ENCODE measurements at regions not wholly inside any gene's neighbourhood (a gene's known extent, or its start where the extent isn't known, plus 50 kb on each side); places are given as distances from the start of the nearest gene placed in this dataset.
A peak's percentile ranks its signal among the peaks of the same experiment; 100 is the strongest.

DNA sequence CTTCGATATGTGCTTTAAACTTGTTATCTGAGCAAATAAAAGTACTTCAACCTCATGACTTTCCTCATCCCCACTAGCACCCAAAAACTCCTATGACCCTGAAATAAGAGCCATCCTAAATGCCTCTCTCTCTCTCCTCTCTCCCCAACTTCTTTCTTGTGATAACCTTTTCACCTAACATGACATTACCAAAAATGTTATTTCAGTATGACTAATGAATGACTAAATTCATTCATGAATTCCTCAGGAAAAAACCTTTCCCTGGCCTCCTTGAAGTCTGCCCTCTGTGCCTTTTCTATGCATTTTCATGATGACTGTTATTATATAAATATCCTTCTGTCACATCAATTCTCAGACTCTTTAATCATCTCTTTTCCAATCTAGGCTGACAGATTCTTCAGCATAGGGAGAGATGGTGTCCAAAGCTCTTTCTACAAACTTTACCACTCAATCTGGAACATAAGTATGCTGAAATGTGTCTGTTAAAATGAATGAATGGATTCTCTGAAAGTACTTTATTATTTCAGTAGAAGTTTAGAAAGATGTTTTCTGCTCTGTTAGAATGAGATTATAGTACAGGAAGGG is 114.3 kb upstream of the GGTLC1 start:
- no peak for DNase-seq (ENCODE audit: low read depth)

DNA sequence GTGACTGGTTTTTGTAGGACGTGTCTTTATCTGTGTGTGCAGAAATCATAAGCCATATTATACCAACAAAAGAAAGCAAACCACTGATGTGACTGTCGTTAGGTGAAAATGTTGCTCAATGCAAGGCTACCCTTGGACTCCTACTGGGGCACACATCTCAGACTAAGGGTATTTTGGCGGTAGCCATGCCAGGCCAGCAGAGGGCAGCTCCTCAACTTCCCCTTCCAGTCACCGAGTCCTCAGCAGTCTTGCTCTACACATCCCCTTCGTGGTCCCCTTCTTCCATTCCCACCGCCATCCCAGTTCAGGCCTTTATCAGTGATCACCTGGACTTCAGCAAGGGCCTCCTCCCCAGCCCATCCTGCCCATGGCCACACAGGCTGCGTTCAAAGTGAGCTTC is 113.7 kb upstream of the GGTLC1 start:
- no peak for DNase-seq (ENCODE audit: low read depth)

DNA sequence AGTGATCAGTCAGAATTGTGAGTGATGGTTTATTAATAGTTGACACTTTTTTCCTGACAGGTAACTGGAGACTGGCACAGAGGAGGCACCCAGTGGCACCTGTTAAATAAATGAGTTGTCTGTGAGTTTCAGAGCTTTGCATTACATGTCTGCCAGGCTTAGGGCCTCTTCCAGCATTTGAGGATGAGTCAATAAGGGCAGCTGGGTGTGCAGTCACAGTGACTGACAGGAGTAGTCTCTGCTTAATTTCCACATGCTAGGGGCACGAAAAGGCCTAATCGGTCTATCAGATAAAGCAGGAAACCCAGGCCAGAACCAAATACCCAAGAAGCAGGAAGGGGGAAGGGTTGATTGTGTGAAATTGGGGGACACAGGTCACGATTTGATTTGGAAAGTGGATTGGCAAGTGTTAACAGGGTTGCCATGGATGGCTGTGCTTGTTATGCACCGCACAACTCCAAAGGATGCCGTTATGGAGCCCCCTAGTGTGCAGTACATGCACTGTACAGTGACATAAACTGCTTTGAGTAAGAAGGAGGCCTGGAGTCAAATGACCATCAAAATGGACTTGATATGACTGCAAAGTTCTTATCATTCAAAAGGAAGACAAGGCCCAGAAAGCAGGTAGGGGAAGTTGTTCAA is 111.9 kb upstream of the GGTLC1 start:
- peak; percentile 38 for DNase-seq (ENCODE audit: low read depth)

DNA sequence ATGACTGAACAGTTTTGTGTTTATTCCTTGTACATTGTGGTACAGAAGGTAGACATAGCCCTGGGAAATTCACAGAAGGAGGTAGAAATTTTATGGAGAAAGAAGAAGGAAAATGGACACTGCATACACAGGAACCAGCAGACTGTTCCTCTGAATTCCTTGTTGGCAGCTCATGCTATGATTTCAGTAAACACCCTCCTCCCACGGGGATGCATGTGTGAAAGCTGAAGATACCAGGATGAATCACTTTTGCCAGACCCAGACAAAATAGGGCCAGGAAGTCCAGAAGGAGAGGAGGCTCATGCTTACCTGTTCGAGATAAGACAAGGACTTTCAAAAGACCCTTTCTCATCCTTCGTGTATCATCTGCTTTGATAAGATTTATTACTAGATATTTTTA is 110.3 kb upstream of the GGTLC1 start:
- no peak for DNase-seq (ENCODE audit: low read depth)

DNA sequence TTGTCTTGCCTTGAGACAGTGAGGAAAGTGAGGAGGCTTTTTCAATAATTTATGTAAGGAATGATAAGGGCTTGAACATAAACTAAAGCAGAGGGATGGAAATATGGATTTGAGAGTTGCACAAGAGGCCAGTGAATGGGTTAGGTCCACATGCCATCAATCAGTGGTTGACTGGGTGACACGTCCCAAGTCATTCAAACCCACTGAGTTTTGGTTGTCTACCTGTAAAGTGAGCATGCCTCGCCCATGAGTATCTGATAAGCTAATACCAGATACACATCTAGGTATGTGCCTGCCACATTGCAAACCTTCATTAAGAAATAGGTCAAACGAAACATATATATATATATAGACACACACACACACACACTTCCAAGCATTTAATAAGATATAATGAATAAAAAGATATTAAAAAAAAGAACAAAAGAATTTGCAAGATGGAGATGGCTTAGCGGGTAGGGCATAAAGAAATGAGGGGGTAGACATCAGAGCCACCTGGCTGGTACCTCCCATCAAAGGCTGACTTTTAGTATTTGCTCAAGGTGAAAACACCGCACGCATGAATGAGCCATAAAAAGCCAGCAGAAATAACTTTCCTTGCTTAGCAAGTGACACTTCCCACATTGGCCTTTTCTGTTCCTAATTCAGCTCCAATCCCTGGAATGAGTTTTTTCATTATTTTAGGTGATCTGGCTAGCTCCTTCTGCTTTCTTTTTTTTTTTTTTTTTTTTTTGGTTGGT is 109.1 kb upstream of the GGTLC1 start:
- DNase-seq (ENCODE audit: low read depth) = no peak

DNA sequence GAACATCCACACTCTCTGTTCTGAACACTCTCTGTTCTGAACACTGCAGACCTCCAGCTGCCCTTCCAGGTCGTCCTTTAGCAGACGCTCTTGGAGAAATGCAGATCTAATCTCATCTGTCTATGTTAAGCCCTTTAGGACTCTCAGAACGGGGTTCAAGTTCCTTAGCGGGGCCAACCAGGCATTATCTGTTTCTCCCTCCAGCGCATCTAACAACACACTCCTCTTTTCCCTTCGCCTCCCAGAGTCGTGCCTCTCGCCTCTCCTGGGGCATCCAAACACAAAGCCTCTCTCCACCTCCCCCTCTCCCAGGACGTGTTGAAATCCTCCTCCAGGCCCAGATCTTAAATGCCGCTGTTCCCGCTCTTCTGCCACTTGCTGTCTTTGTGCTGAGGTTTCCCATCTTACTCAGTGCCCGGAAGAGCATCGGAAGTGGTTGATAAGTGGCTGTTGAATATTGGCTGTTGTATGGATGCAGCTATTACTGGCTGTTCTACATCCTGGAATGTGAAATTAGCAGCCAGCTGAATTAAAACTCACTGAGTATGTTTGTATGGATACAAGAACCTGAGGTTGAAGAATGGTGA is 108.4 kb upstream of the GGTLC1 start:
- no peak for DNase-seq (ENCODE audit: low read depth)

DNA sequence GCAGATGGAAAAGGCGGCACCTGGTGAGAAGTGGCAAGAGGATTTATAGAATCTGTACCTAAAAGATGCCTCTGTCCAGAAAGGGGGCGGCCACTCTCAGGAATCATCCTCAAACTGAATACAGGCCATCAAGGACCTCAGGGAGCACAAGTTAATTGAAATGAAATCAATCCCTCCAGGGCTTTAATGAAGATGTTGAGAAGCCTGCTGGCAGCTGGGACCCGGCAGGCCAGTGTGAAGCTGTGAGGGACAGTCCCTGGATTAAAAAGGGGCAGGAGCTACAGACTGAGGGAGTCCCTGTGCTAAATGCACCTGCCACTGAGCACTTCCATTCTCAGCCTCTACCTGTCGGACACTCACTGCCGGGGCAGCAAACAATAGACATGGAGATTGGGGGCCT is 107.7 kb upstream of the GGTLC1 start:
- no peak for DNase-seq (ENCODE audit: low read depth)

DNA sequence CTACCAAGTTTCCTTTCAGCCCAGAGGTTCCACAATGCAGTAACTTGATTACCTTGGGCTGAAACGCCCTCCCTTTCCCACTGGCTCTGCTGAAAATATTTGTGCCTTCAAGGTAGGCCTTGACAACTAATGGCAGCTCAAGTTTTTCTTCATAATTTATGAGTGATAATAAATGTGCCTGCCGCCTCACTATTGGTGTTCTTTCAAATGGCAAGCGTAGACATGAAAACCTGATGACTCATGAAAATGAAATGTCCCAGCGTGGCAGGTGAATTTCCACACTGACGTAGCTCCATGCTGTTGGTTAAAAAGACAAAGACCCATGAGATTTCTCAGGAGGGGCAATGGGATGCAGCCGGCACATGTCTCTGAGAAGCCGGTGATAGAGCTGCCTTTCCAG is 107.2 kb upstream of the GGTLC1 start:
- DNase-seq (ENCODE audit: low read depth) = no peak

DNA sequence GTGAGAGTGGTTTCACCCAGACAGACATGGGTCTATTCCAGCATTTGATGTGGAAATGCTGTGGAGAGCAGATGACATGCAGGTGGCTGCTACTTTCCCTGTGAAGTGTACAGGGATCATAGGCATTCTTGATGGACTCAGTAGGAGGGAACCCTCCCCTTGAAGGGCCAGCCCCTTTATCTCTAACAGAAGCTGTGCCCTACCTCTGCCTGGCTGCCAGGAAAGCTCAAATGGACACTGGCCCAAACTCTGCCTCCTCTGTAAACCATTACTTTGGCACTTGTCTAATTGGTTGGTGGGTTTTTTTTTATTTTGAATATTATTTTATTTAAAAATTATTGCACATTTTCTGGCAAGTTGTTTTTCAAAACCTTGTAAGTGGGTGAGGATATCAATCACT is 106.7 kb upstream of the GGTLC1 start:
- DNase-seq (ENCODE audit: low read depth) = no peak

DNA sequence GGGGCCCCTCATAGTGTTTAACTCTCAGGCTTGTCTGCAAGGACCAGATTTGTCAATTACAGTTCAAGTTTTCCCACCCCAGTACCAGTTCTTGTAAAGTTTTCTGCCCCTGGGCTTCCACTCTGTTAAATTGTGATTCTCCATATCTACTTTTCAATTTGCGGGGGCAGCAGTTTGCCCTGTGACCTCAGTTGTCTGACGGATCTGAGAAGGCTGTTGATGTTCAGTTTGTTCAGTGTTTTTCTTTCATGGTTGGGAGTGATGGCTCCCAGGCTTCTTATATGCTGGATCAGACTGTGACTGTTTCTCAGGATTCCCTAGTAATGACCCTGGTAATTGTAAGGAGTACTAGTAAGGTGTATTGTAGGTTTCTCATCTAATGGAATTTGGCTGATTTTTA is 101.0 kb upstream of the GGTLC1 start:
- no peak for DNase-seq (ENCODE audit: low read depth)

DNA sequence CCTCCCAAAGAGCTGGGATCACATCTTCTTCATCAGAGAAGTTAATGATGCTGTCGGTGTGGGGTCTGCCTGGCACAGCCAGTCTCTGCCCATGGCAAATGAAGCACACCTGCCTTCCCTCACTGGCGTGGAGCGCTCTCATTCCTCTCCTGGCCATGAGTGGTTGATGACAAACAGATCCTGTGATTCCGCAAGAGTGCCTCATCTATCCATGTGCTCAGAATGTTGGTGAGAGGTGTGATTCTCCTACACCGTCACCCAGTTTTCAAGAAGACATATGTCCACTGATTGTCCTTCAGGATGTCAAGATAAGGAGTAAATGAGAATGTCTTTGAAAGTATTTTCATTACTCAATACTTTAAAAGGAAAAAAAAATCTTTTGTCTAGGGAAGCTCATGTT is 97.5 kb upstream of the GGTLC1 start:
- DNase-seq (ENCODE audit: low read depth) = no peak

DNA sequence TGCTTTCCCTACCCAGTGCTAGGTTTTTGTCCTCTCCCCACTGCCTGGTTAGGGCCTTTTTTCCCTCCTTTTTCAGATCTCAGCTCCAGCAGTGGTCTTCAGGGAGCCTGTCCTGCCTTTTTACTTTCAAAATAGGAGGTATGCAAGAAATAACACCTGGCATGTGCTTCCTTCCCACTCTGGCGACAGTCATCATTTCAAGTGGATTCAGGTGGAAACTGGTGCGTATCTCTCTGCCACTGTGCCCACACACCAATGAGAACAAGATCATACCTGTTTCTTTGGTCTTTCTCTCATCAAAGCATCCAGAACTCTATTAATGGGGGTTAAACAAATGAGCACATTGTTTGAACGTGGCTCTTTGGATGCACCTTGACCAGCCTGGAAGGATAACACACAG is 95.7 kb upstream of the GGTLC1 start:
- no peak for DNase-seq (ENCODE audit: low read depth)

DNA sequence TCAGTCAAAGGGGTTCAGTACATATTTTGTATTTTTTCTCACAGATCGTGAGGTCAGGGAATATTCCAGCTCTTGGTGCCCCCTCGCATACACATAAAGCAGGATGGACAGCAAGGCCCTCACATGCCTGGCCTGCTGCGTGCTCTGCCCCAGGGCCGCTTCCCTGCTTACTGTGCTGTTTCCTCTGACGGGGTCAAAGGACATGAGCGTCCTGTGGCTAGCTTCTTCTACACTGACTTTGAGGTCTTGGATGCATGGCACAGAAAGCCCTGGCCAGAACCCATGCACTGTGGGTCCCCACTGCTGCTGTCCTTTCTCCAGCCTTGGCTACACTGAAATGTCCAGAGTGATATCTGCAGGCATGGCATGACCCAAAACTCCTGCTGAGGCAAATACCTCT is 92.5 kb upstream of the GGTLC1 start:
- no peak for DNase-seq (ENCODE audit: low read depth)

DNA sequence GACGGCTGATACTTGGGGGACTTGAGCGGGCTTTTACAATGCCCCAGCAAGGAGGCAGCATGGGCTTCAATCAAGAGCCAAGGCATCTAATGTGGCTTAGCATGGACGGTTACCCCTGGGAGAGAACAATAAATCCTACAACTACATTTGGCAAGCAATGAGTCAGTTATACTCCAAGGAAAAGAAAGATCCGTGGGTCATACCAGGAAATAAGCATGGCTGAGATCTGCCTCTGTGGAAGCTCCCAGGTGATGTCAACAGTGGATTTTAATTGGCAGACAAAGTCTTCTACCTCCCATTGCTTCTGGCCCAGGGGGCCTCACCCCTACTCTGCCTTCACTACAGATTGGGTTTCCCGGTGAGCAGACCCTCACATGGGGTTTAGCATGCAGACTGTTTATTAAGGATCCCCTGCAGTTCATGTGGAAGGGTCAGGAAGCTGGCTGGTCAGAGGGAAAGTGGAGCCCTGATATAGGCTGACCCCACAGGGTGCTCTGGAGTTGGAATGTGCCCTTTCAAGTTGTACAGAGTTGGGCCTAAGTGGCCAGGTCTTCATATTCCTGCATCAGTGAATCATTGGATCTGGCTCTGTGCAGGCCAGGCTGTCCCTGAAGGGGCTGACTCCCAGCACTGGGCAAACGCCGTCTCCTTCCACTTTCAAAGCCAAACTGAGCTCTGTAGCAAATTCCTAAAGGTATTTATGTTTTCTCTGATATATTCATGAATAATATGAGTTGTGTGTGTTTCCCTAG is 91.3 kb upstream of the GGTLC1 start:
- no peak for DNase-seq (ENCODE audit: low read depth)

DNA sequence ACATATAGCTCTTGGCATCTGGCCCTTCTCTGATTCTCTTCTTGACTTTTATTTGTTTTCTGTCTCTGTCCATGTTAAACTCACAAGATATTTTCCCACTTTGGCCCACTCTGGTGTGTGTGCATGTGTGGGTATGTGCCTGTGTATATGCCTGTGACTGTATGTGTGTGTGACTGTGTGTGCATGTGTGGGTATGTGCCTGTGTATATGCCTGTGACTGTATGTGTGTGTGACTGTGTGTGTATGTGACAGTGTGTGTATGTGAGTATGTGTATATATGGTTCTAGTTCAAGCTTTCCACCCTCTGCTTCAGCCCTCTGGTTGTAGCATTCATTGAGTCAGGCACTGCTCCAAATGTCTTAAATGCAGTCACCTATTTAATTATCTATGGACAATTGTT is 88.6 kb upstream of the GGTLC1 start:
- DNase-seq (ENCODE audit: low read depth) = no peak

DNA sequence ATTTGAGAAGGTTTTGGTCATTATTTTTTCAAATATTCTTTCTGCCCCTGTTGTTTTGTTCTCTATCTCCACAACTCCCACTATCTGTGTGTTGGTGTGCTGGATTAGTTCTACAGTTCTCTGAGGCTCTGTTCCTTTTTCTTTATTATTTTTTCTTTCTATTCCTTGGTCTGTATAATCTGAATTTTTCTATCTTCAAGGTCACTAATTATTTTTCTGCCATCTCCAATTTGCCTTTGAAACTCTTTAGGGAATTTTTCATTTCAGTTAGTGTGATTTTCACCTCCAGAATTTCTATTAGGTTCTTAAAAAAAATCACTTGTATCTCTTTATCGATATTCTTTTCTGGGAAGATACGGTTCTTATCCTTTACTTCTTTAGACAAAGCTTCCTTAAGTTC is 82.1 kb upstream of the GGTLC1 start:
- no peak for DNase-seq (ENCODE audit: low read depth)

DNA sequence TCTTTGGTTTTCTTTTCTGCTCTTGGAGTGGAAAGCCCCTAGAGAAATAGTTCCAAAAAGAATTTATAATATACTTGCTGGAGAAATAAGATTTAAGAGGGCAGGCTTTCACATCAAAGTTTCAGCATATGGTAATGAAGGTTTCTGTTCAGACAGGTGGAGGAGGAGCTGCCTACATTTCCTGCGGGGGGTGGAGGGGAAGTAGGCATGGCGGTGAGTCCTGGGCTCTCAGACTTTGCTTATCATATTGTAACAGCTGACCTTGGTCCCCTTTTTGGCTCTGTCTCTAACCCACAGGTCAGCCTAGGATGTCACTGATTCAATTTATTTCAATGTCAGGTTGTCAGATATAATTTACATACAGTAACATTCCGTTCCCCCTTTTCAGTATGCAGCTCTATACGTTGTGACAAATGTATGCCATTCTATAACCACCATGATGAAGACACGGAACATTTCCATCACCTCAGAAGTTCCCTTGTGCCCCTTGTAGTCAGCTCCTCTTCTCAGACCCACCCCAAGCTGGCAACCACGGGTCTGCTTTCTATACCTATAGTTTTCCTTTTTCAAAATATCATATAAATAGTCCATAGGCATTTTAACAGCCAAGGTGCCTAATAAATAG is 77.6 kb upstream of the GGTLC1 start:
- no peak for DNase-seq (ENCODE audit: low read depth)

DNA sequence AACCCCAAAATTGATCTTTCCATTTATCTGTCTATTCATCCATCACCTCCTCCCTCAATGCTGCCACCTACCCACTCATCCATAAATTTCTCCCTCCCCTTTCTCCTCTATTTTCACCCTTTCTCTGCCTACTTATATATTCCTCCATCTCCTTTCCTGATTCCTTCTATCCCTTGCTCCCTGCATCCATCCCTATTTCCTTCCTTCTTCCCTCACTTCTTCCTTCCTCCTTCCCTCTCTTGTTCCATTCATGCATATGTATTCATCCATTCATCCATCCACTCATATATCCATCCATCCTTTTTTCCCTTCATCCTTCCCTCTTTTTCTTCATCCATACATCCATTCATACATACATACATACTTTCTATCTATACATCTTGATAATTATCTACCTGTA is 76.3 kb upstream of the GGTLC1 start:
- no peak for DNase-seq (ENCODE audit: low read depth)

DNA sequence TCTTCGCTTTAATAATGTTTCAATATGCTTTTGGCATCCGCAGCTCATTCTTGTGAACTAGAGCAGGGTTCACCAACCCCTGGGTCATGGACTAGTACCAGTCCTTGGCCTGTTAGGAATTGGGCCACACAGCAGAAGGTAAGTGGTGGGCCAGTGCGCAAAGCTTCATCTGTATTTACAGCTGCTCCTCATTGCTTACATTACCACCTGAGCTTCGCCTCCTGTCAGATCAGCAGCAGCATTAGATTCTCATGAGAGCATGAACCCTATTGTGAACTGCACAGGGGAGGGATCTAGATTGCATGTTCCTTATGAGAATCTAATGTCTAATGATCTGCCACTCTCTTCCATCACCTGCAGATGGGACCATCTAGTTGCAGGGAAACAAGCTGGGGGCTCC is 75.5 kb upstream of the GGTLC1 start:
- no peak for DNase-seq (ENCODE audit: low read depth)

DNA sequence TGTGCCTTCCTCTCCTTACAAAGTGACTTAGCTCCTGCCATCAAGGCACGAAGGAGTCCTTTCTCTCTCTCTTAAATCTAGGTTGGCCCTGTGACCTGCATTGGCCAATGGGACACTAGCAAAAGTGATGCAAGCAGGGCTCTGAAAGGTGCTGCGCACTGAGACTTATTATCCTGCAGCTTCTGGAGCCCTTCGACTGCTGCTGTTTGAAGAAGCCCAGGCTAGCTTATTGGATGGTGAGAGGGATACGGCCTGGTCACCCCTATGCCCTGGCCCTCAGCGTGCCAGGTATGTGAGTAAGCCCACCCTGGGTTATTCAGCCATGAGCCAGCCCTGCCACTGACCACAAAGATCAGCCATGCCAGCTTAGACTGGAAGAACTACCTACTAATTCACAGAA is 74.5 kb upstream of the GGTLC1 start:
- no peak for DNase-seq (ENCODE audit: low read depth)

DNA sequence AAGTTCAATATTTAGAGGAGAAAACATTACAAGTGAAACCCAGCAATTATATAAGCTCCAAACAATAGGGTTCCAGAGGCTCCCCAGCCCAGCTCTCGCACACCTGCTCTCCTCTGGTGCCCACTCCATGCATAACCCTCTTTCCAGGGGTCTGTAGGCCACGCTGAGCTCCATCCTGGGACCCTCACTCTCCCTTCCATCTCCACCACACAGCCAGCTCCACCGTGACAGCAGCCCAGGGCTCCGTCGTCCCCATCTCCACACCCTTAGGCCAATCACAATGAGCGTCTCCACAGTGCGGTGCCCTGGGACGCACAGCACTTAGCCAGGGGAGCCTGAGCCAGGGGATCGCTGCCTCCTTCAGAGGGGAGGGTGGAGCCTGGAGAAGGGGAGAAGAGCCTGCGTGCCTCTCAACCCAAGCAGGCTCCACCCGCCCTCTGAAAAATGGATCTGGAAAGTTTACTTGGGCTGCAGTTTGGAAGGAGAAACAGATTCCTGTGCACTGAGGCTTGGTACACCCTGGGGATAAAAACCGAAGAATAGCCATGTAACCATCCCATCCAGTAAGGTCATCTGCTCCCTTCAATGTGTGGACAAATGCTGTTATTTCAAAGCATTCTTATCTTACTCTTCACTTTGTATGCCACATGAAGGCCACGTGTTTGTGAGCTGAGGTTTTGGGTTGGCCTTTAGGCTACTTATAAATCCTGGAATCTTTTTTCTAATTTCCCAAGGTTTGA is 72.4 kb upstream of the GGTLC1 start:
- no peak for DNase-seq (ENCODE audit: low read depth)

DNA sequence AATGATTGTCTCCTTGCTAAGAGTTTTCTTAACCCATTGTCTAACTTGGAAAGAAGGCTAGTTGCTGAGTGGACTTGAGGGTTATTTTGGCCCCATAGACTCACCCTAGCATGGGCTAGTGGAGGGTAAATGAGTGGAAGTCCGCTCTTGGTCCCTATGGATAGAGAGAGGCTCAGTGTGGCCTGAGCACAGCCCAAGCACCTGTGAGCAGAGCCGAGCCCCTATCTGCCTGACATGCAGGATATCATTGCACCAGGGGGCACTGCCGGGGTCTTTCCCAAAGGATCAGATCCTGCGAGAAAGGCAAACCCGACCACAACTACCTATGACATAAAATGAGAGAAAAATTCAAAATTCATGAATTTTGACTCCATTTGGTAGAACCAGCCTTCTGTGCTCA is 70.6 kb upstream of the GGTLC1 start:
- no peak for DNase-seq (ENCODE audit: low read depth)
